OCI-LY7 (cell line): ENCODE measurements at regions not wholly inside any gene's neighbourhood (a gene's known extent, or its start where the extent isn't known, plus 50 kb on each side); places are given as distances from the start of the nearest gene placed in this dataset.
A peak's percentile ranks its signal among the peaks of the same experiment; 100 is the strongest.

ENCODE experiments used
- BruUV-seq: library from RNA; stranded (reverse); fragments of 400-500 nt; replicated peaks from 2 replicates; lab custom pipeline; 2021; lab: Mats Ljungman, UMichigan
- CTCF ChIA-PET: fragments of 300-600 bp; sonication (Branson Sonifier 250); formaldehyde crosslinking; loops from one replicate; lab custom pipeline; 2022; ENCODE audit warnings: antibody characterized with exemption; ENCODE audit not compliant: unreplicated experiment; lab: Charles Lee
- POLR2A ChIA-PET: fragments of 300-600 bp; sonication (Branson Sonifier 250); formaldehyde crosslinking; loops from one replicate; lab custom pipeline; 2022; ENCODE audit warnings: antibody characterized with exemption; lab: Charles Lee
- DNase-seq: peaks from one replicate; pipeline ENCODE4 v3.0.0-alpha.2; 2015; ENCODE audit warnings: low spot score
- H2AFZ ChIP-seq: fragments of 200-600 bp; sonication (generic), shearing (Covaris generic); 2 replicates; pipeline ENCODE4 v1.6.1; 2014; ENCODE audit warnings: mild to moderate bottlenecking, antibody characterized with exemption, low read length, moderate library complexity
- H3K27ac ChIP-seq: fragments of 200-600 bp; sonication (generic); 2 replicates; pipeline ENCODE4 v1.5.1; 2014; ENCODE audit warnings: mixed run types, low read depth, mild to moderate bottlenecking, moderate library complexity, low read length, inconsistent platforms; ENCODE audit not compliant: poor library complexity, severe bottlenecking
- H3K36me3 ChIP-seq: fragments of 200-600 bp; sonication (generic); 2 replicates; pipeline ENCODE4 v1.6.1; 2014; ENCODE audit warnings: mild to moderate bottlenecking, antibody characterized with exemption, low read length, moderate library complexity, mixed read lengths; ENCODE audit not compliant: insufficient read depth
- H3K4me1 ChIP-seq: fragments of 200-600 bp; sonication (generic); 2 replicates; pipeline ENCODE4 v1.5.1; 2014; ENCODE audit warnings: mild to moderate bottlenecking, low read length; ENCODE audit not compliant: insufficient read depth, poor library complexity, severe bottlenecking
- H3K4me2 ChIP-seq: fragments of 200-600 bp; sonication (generic); 2 replicates; pipeline ENCODE4 v1.6.1; 2014; ENCODE audit warnings: mild to moderate bottlenecking, low read length
- H3K4me3 ChIP-seq: fragments of 200-600 bp; sonication (generic); 2 replicates; pipeline ENCODE4 v1.5.1; 2014; ENCODE audit warnings: mild to moderate bottlenecking, low read depth, low read length; ENCODE audit not compliant: poor library complexity, severe bottlenecking
- H3K79me2 ChIP-seq: fragments of 200-600 bp; sonication (generic); 2 replicates; pipeline ENCODE4 v1.6.1; 2016; ENCODE audit warnings: low read depth, mild to moderate bottlenecking, low read length, moderate library complexity, mixed read lengths; ENCODE audit not compliant: insufficient read depth
- H3K9me2 ChIP-seq: fragments of 200-600 bp; sonication (generic); 2 replicates; pipeline ENCODE4 v1.6.1; 2016; ENCODE audit warnings: mild to moderate bottlenecking, low read length, mixed read lengths; ENCODE audit not compliant: insufficient read depth
- H3K9me3 ChIP-seq: fragments of 200-600 bp; sonication (generic); 2 replicates; pipeline ENCODE4 v1.6.1; 2014; ENCODE audit warnings: mild to moderate bottlenecking, mixed run types, low read length, mixed read lengths
- H4K20me1 ChIP-seq: fragments of 200-600 bp; sonication (generic); 2 replicates; pipeline ENCODE4 v1.6.1; 2014; ENCODE audit warnings: mild to moderate bottlenecking, antibody characterized with exemption, low read length, moderate library complexity, mixed read lengths; ENCODE audit not compliant: insufficient read depth
- EZH2phosphoT487 ChIP-seq: fragments of 200-600 bp; sonication (generic); IDR thresholded peaks from 2 replicates; pipeline ENCODE4 v1.6.1; 2018; ENCODE audit warnings: low read depth, borderline replicate concordance, mild to moderate bottlenecking, mixed run types, antibody characterized with exemption, low read length, moderate library complexity, mixed read lengths
- intact Hi-C: fragments of 100-400 bp; cut with micrococcal nuclease; formaldehyde crosslinking; loops from one replicate; pipeline ENCODE4 v1.10.0; 2022; ENCODE audit not compliant: unreplicated experiment
- TF ChIP-seq, protein P1 (sequence below): fragments of 200-600 bp; sonication (generic); conservative IDR thresholded peaks from 2 replicates; pipeline ENCODE4 v1.5.1; 2014; ENCODE audit warnings: mild to moderate bottlenecking, antibody characterized with exemption, low read length, moderate library complexity, mixed read lengths

DNA sequence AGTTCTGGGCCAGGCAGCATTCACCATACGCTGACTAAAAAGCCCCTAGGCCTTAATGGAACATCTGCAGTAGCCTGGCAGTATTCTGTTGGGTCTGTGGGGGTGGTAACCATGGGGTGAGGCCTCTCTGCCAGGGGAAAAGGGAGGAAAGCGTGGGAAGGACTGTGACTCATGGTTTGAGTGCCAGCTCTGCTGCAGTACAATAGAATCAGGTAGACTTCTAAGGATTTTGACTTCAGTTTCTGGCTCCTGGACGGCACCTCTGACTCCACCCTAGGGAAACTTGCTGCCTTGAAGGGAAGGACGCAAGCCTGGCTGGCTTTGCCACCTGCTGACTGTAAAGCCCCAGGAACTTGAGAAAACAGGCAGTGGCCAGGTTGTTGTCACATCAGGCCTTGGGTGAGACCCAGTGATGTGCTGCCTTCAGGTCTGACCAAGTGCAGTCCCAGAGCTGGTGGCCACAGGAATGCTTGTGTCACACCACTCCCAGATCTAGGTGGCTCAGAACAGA, 148.6 kb downstream of the SUCNR1 start:
- H2AFZ ChIP-seq: no peak overlapping the region
- H3K4me2 ChIP-seq: no peak overlapping the region
- intact Hi-C loops: no loop called here
- H3K27ac ChIP-seq: no peak overlapping the region
- DNase-seq: no peak
- H4K20me1 ChIP-seq: no peaks in the 10 kb centered on the region
- H3K79me2 ChIP-seq: no peaks in the 10 kb centered on the region
- POLR2A ChIA-PET: no interaction called here
- no peak overlapping the region for H3K4me3 ChIP-seq
- no TSS peak for BruUV-seq
- no peaks in the 10 kb centered on the region for H3K9me2 ChIP-seq
- H3K36me3 ChIP-seq: no peaks in the 10 kb centered on the region
- no peak for TF ChIP-seq EZH2phosphoT487
- TF ChIP-seq, protein P1, sequence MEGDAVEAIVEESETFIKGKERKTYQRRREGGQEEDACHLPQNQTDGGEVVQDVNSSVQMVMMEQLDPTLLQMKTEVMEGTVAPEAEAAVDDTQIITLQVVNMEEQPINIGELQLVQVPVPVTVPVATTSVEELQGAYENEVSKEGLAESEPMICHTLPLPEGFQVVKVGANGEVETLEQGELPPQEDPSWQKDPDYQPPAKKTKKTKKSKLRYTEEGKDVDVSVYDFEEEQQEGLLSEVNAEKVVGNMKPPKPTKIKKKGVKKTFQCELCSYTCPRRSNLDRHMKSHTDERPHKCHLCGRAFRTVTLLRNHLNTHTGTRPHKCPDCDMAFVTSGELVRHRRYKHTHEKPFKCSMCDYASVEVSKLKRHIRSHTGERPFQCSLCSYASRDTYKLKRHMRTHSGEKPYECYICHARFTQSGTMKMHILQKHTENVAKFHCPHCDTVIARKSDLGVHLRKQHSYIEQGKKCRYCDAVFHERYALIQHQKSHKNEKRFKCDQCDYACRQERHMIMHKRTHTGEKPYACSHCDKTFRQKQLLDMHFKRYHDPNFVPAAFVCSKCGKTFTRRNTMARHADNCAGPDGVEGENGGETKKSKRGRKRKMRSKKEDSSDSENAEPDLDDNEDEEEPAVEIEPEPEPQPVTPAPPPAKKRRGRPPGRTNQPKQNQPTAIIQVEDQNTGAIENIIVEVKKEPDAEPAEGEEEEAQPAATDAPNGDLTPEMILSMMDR: no peak
- H3K9me3 ChIP-seq: no peaks in the 10 kb centered on the region
- no peaks in the 10 kb centered on the region for H3K4me1 ChIP-seq
- CTCF ChIA-PET: no interaction called here

DNA sequence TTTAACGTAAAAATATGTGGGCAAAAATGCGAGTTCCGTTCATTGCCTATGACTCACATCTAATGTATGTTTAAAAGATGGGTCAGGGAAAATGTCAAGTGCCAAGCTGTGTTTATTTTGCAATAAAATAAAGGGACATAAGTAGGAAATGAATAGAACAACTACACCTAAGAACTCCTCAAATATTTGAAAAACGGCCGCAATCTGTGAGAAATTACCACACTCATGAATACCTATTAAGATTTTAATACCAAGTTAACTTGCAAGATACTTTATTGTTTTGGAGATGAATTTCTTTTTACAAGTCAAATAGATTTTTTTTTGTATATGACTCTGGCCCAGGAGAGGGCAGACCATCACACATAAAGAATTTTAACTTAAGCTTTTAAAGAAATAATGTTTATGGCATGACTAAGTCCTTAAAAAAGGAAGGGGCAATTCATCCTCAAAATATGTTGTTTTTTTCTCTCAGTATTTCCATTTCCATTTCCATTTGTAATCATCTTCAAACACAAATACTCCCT, 152.7 kb downstream of the SUCNR1 start:
- no peaks in the 10 kb centered on the region for H4K20me1 ChIP-seq
- no peak overlapping the region for H3K4me3 ChIP-seq
- no peak overlapping the region for H2AFZ ChIP-seq
- no peak for DNase-seq
- TF ChIP-seq, protein P1: peak; percentile 35; the same call in 1 of the 2 replicates
- TF ChIP-seq EZH2phosphoT487: no peak
- intact Hi-C loops: no loop called here
- no peak overlapping the region for H3K4me2 ChIP-seq
- H3K36me3 ChIP-seq: no peaks in the 10 kb centered on the region
- BruUV-seq: no TSS peak
- no peaks in the 10 kb centered on the region for H3K4me1 ChIP-seq
- ChIA-PET CTCF (no interaction called here), POLR2A (interaction anchor here (0.6 kb wide), 1 partner anchor 546 kb away, joined by 3 read pairs; no protein-coding TSS in a partner anchor)
- no peaks in the 10 kb centered on the region for H3K79me2 ChIP-seq
- no peak overlapping the region for H3K27ac ChIP-seq
- H3K9me2 ChIP-seq: no peaks in the 10 kb centered on the region
- H3K9me3 ChIP-seq: no peaks in the 10 kb centered on the region

DNA sequence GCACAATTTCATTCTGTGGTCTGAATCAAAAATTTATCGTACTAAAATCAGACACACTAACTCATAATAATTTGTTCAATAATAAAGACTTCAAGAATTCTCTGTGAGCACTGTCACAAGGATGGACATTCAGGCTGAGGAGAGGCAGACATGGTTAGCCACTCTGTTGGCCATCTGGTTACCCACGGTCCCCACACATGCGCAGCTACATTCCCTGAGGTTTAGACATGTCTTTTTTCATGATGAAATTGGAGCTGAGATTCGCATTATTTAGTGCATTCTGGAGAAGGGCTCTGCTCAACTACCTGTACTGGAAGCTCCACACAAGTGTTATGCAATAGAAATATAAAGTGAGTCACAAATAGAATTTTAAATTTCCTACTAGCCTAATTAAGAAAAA, 156.9 kb downstream of the SUCNR1 start:
- DNase-seq: no peak
- CTCF ChIA-PET: no interaction called here
- Histone ChIP-seq H3K36me3 (no peaks in the 10 kb centered on the region), H3K9me2 (no peaks in the 10 kb centered on the region), H2AFZ (no peak overlapping the region), H3K4me3 (no peak overlapping the region), H3K27ac (no peak overlapping the region), H3K79me2 (no peaks in the 10 kb centered on the region), H4K20me1 (no peaks in the 10 kb centered on the region), H3K9me3 (no peaks in the 10 kb centered on the region), H3K4me1 (no peaks in the 10 kb centered on the region), H3K4me2 (no peak overlapping the region)
- intact Hi-C loops: no loop called here
- no peak for TF ChIP-seq EZH2phosphoT487
- TF ChIP-seq, protein P1: no peak
- no TSS peak for BruUV-seq
- POLR2A ChIA-PET: interaction anchor here (1.0 kb wide), 1 partner anchor 721 kb away, joined by 3 read pairs; no protein-coding TSS in a partner anchor
